Testis (tissue), 2 donors: ENCODE measurements at regions not wholly inside any gene's neighbourhood (a gene's known extent, or its start where the extent isn't known, plus 50 kb on each side); places are given as distances from the start of the nearest gene placed in this dataset.
"Not testable (repeated sequence)": the region's sequence is repeated elsewhere in the genome, so short reads cannot be mapped to it uniquely, and the experiment has no call there.

ENCODE experiments used
- DNase-seq: peaks from one replicate; pipeline ENCODE4 v3.0.0-alpha.2; 2019
- H3K27ac ChIP-seq, 2 donors: fragments of 200-600 bp; sonication (generic); one replicate each; pipeline ENCODE4 v1.5.1; 2019
- H3K27me3 ChIP-seq: fragments of 200-600 bp; sonication (generic); one replicate; pipeline ENCODE4 v1.5.1; 2019
- H3K36me3 ChIP-seq: fragments of 200-600 bp; sonication (generic); one replicate; pipeline ENCODE4 v1.5.1; 2017; ENCODE audit warnings: low read depth; ENCODE audit errors: missing control alignments
- H3K4me1 ChIP-seq: fragments of 200-600 bp; sonication (generic); one replicate; pipeline ENCODE4 v1.5.1; 2019
- H3K4me3 ChIP-seq, 2 donors: fragments of 200-600 bp; sonication (generic); one replicate each; pipeline ENCODE4 v1.5.1; 2017 to 2019
- H3K9me3 ChIP-seq: fragments of 200-600 bp; sonication (generic); one replicate; pipeline ENCODE4 v1.5.1; 2017
- CTCF ChIP-seq, 3 experiments: fragments of 450-650 bp in 2 of 3; fragments of 200-600 bp in 1 of 3; sonication (generic) in 1 of 3; IDR thresholded peaks; one replicate each; pipeline ENCODE4 v1.5.1; 2016 to 2019; ENCODE audit warnings: antibody characterized with exemption in 3 of 3, mild to moderate bottlenecking in 2 of 3, moderate library complexity in 1 of 3
- POLR2A ChIP-seq: fragments of 450-650 bp; IDR thresholded peaks from one replicate; pipeline ENCODE4 v1.6.1; 2017; ENCODE audit warnings: antibody characterized with exemption, mild to moderate bottlenecking, moderate library complexity
- WGBS, 2 donors: methylation state at CpG; one replicate each; pipeline ENCODE4 v1.1.5; 2018; 5-methylcytosine and 5-hydroxymethylcytosine counted together
- intact Hi-C: fragments of 100-400 bp; cut with DNase I; formaldehyde crosslinking; loops from one replicate; pipeline ENCODE4 v1.15.1; 2023; ENCODE audit warnings: low total_unique reads

DNA sequence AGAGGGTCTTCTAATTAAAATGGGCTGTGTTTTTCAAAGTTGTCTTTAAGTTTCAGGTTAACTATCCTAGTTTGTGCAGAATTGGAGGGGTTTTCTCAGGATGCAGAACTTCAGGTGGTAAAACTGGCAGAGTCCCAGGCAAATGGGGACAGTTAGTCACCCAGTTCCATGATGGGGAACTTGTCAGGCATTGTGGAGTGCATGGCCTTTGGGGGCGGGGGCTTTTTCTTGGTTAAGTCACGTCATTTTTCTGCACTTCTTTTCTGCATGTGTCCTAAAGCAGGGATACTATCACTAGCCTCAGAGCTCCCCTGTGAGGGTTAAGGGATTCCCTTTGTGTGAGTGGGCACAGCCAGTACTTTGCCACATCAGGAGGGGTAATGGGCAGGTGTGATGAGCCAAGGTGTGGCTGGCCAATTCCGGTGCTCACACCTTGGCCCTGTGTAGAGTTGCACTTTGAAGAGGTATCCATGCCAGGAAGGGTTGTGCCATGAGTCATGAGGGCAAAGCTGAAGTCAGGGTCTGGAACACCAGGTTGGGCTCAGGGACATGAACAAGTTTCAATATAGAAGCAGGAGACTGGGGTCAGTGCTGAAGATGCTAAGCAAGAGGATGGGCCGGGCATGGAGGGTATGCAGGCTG is 126.0 kb upstream of the RREB1 start:
- Histone ChIP-seq H3K36me3 (no peaks in the 10 kb centered on the region), H3K4me3 (no peak overlapping the region), H3K4me1 (no peaks in the 10 kb centered on the region), H3K9me3 (no peaks in the 10 kb centered on the region), H3K27me3 (no peaks in the 10 kb centered on the region), H3K27ac (no peak overlapping the region)
- intact Hi-C loops = no loop called here
- no peak for DNase-seq
- TF ChIP-seq CTCF (IDR thresholded peaks at IDR 0.05) = no peak
- 87 to 92% methylated on average over 4 of the region's 4 CpGs for WGBS, 2 donors

DNA sequence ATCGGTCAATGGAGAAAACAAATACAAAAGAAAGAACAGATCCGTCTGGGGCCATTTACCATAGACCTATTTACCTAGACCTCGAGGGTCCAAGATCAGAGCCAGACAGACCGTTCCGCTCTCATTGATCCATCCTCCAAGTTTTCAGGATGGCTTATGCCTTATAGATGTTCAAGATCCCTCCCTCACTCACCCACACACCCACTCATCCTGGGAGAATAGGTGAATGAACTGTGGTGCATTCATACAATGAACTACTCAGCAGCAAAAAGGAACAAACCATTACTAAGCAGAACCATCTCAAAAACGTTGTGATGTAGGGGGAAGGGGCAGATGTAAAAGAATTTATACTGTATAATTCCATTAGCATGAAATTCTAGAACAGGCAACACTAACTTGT is 125.1 kb upstream of the RREB1 start:
- H3K9me3 ChIP-seq = no peaks in the 10 kb centered on the region
- H3K36me3 ChIP-seq = no peaks in the 10 kb centered on the region
- no peaks in the 10 kb centered on the region for H3K4me1 ChIP-seq
- TF ChIP-seq POLR2A (no peak), CTCF (IDR thresholded peaks at IDR 0.05) (no peak)
- no peak overlapping the region for H3K27ac ChIP-seq
- H3K4me3 ChIP-seq = no peak overlapping the region
- WGBS, 2 donors = 87 to 88% methylated on average over 6 of the region's 6 CpGs
- DNase-seq = no peak
- intact Hi-C loops = no loop called here
- no peaks in the 10 kb centered on the region for H3K27me3 ChIP-seq

GRCh38 chr6:6984585-6985366 is 123.0 kb upstream of the RREB1 start:
- H3K4me3 ChIP-seq = no peak overlapping the region
- WGBS, 2 donors = 80 to 86% methylated on average over 13 of the region's 13 CpGs
- H3K36me3 ChIP-seq = no peaks in the 10 kb centered on the region
- DNase-seq = no peak
- TF ChIP-seq POLR2A (no peak), CTCF (IDR thresholded peaks at IDR 0.05) (no peak)
- H3K9me3 ChIP-seq = no peaks in the 10 kb centered on the region
- H3K4me1 ChIP-seq = no peaks in the 10 kb centered on the region
- H3K27me3 ChIP-seq = no peaks in the 10 kb centered on the region
- intact Hi-C loops = no loop called here
- H3K27ac ChIP-seq = no peak overlapping the region

GRCh38 chr6:6986344-6986743 is 121.4 kb upstream of the RREB1 start:
- no peaks in the 10 kb centered on the region for H3K4me1 ChIP-seq
- no peaks in the 10 kb centered on the region for H3K9me3 ChIP-seq
- no peak overlapping the region for H3K27ac ChIP-seq
- intact Hi-C loops = no loop called here
- H3K36me3 ChIP-seq = no peaks in the 10 kb centered on the region
- WGBS, 2 donors = 83 to 97% methylated on average over 1 of the region's 1 CpG
- TF ChIP-seq POLR2A (no peak), CTCF (IDR thresholded peaks at IDR 0.05) (no peak)
- H3K27me3 ChIP-seq = no peaks in the 10 kb centered on the region
- H3K4me3 ChIP-seq = no peak overlapping the region
- no peak for DNase-seq

GRCh38 chr6:6987749-6988148 is 120.0 kb upstream of the RREB1 start:
- no peaks in the 10 kb centered on the region for H3K9me3 ChIP-seq
- WGBS, 2 donors = 90 to 92% methylated on average over 4 of the region's 4 CpGs
- H3K27ac ChIP-seq = no peak overlapping the region
- H3K4me3 ChIP-seq = no peak overlapping the region
- no peak for DNase-seq
- H3K4me1 ChIP-seq = no peaks in the 10 kb centered on the region
- intact Hi-C loops = no loop called here
- TF ChIP-seq CTCF (IDR thresholded peaks at IDR 0.05) (no peak), POLR2A (no peak)
- no peaks in the 10 kb centered on the region for H3K36me3 ChIP-seq
- no peaks in the 10 kb centered on the region for H3K27me3 ChIP-seq

- 94 to 96% methylated on average over 4 of the region's 4 CpGs for WGBS, 2 donors
- H3K4me1 ChIP-seq, H3K36me3 ChIP-seq, DNase-seq, H3K27ac ChIP-seq, H3K9me3 ChIP-seq, H3K27me3 ChIP-seq, H3K4me3 ChIP-seq, intact Hi-C loops: not testable (repeated sequence)
These were observed 117.7 kb upstream of the RREB1 start for GRCh38 chr6:6990059-6990458.
